Natural killer cell (primary cell): ENCODE measurements at regions not wholly inside any gene's neighbourhood (a gene's known extent, or its start where the extent isn't known, plus 50 kb on each side); places are given as distances from the start of the nearest gene placed in this dataset.

Experiments used
- ATAC-seq, 3 donors: fragments of 150-1000 bp in 2 of 3; fragments of 200-7000 bp in 1 of 3; cut with Tn5 transposase; 1 replicate in 1 of 3; 2 replicates in 2 of 3; pipeline ENCODE4 v1.10.0; 2021; ENCODE audit warnings: mild to moderate bottlenecking in 2 of 3, moderate library complexity in 2 of 3
- DNase-seq, 2 donors: peaks; one replicate each; pipeline versions ENCODE4 v3.0.0 to v3.0.0-alpha.2; 2013 to 2021; ENCODE audit warnings: mixed read lengths in 1 of 2
- H3K27ac ChIP-seq: one replicate; pipeline ENCODE4 v1.5.1; 2013; ENCODE audit warnings: mild to moderate bottlenecking, low read length
- H3K27me3 ChIP-seq: one replicate; pipeline ENCODE4 v1.6.1; 2013; ENCODE audit warnings: low read length; ENCODE audit not compliant: control insufficient read depth, insufficient read depth
- H3K36me3 ChIP-seq: one replicate; pipeline ENCODE4 v1.6.1; 2013; ENCODE audit warnings: low read length; ENCODE audit not compliant: control insufficient read depth, insufficient read depth
- H3K4me1 ChIP-seq: one replicate; pipeline ENCODE4 v1.6.1; 2013; ENCODE audit warnings: low read length; ENCODE audit not compliant: control insufficient read depth, insufficient read depth
- H3K4me3 ChIP-seq: one replicate; pipeline ENCODE4 v1.5.1; 2013; ENCODE audit warnings: low read length
- H3K9me3 ChIP-seq: one replicate; pipeline ENCODE4 v1.6.1; 2013; ENCODE audit warnings: low read length; ENCODE audit not compliant: control insufficient read depth, insufficient read depth
- H3K27ac Mint-ChIP-seq, 2 donors: one replicate each; pipeline ENCODE4 v1.8.0; 2022; ENCODE audit warnings: mild to moderate bottlenecking in 2 of 2, mixed read lengths in 2 of 2, moderate library complexity in 1 of 2
- H3K27me3 Mint-ChIP-seq, 2 donors: one replicate each; pipeline ENCODE4 v1.8.0; 2022; ENCODE audit warnings: low read depth in 2 of 2, mixed read lengths in 2 of 2
- H3K36me3 Mint-ChIP-seq: one replicate; pipeline ENCODE4 v1.8.0; 2022; ENCODE audit warnings: mixed read lengths
- H3K4me1 Mint-ChIP-seq, 2 donors: one replicate each; pipeline ENCODE4 v1.8.0; 2022; ENCODE audit warnings: mixed read lengths in 2 of 2
- H3K4me3 Mint-ChIP-seq: one replicate; pipeline ENCODE4 v1.8.0; 2022; ENCODE audit warnings: mild to moderate bottlenecking, moderate library complexity, mixed read lengths
- H3K9me3 Mint-ChIP-seq, 2 donors: one replicate each; pipeline ENCODE4 v1.8.0; 2022; ENCODE audit warnings: mixed read lengths in 2 of 2
- WGBS: methylation state at CpG from one replicate; pipeline ENCODE4 v1.1.7; 2013; ENCODE audit warnings: missing lambda C conversion rate; ENCODE audit not compliant: insufficient coverage; 5-methylcytosine and 5-hydroxymethylcytosine counted together
- intact Hi-C: fragments of 100-400 bp; cut with micrococcal nuclease; formaldehyde crosslinking; loops from one replicate; pipeline ENCODE4 v1.14.2; 2022
- TF ChIP-seq, protein P1 (sequence below): fragments of 200-600 bp; IDR thresholded peaks from one replicate; pipeline ENCODE4 v1.8.0; 2022; ENCODE audit warnings: antibody characterized with exemption

- TF ChIP-seq, protein P1, sequence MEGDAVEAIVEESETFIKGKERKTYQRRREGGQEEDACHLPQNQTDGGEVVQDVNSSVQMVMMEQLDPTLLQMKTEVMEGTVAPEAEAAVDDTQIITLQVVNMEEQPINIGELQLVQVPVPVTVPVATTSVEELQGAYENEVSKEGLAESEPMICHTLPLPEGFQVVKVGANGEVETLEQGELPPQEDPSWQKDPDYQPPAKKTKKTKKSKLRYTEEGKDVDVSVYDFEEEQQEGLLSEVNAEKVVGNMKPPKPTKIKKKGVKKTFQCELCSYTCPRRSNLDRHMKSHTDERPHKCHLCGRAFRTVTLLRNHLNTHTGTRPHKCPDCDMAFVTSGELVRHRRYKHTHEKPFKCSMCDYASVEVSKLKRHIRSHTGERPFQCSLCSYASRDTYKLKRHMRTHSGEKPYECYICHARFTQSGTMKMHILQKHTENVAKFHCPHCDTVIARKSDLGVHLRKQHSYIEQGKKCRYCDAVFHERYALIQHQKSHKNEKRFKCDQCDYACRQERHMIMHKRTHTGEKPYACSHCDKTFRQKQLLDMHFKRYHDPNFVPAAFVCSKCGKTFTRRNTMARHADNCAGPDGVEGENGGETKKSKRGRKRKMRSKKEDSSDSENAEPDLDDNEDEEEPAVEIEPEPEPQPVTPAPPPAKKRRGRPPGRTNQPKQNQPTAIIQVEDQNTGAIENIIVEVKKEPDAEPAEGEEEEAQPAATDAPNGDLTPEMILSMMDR = no peak
- Histone ChIP-seq H3K36me3 (no peaks in the 10 kb centered on the region), H3K4me1 (no peaks in the 10 kb centered on the region), H3K27me3 (no peaks in the 10 kb centered on the region), H3K4me3 (no peak overlapping the region), H3K9me3 (no peaks in the 10 kb centered on the region), H3K27ac (no peak overlapping the region)
- intact Hi-C loops = no loop called here
- DNase-seq (no peak), ATAC-seq (no peak)
- H3K36me3 Mint-ChIP-seq = no peaks in the 10 kb centered on the region
- WGBS = 78% methylated on average over 4 of the region's 4 CpGs
- H3K27me3 Mint-ChIP-seq = peaks cover 4 to 9% of the 10 kb centered on the region in 2 donors
- H3K27ac Mint-ChIP-seq = no peak overlapping the region
- no peaks in the 10 kb centered on the region for H3K9me3 Mint-ChIP-seq
- H3K4me1 Mint-ChIP-seq = no peaks in the 10 kb centered on the region
- H3K4me3 Mint-ChIP-seq = no peak overlapping the region
Observed at GRCh38 chr20:40431112-40431511, 257.9 kb downstream of the MAFB start.

DNA sequence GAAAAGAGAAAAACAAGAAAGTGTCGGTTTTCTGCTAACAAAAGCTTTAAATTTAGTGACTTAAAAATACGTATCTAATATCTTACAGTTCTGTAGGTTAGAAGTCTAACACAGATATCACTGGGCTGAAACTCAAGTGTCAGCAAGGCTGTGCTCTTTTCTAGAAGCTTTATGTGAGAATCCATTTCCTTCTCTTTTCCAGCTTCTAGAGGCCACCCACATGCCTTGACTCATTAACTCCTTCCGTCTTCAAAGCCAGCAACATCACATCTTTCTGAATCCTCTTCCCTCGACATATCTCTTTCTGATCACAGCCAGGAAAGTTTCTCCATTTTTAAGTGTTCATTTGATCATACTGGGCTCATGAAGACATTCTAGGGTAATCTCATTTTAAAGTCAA is 262.0 kb downstream of the MAFB start:
- whole genome bisulfite sequencing = 87% methylated on average over 4 of the region's 4 CpGs
- DNase-seq = no peak
- H3K9me3 ChIP-seq = no peaks in the 10 kb centered on the region
- Mint-ChIP-seq H3K4me3 (no peak overlapping the region), H3K9me3 (peaks cover 0 to 3% of the 10 kb centered on the region in 2 donors), H3K4me1 (no peaks in the 10 kb centered on the region), H3K27ac (no peak overlapping the region), H3K36me3 (no peaks in the 10 kb centered on the region), H3K27me3 (peaks cover 0 to 4% of the 10 kb centered on the region in 2 donors)
- no peaks in the 10 kb centered on the region for H3K4me1 ChIP-seq
- H3K27me3 ChIP-seq = no peaks in the 10 kb centered on the region
- no peak overlapping the region for H3K4me3 ChIP-seq
- no peak for ATAC-seq
- no peaks in the 10 kb centered on the region for H3K36me3 ChIP-seq
- TF ChIP-seq, protein P1 = no peak
- intact Hi-C loops = no loop called here
- H3K27ac ChIP-seq = no peak overlapping the region

GRCh38 chr20:40424695-40425094 is 264.3 kb downstream of the MAFB start:
- 96% methylated on average over 1 of the region's 1 CpG for WGBS
- Mint-ChIP-seq H3K4me3 (no peak overlapping the region), H3K27ac (no peak overlapping the region), H3K36me3 (no peaks in the 10 kb centered on the region), H3K9me3 (peaks cover 0 to 3% of the 10 kb centered on the region in 2 donors), H3K27me3 (peaks cover 2 to 12% of the 10 kb centered on the region in 2 donors), H3K4me1 (no peaks in the 10 kb centered on the region)
- TF ChIP-seq, protein P1 = no peak
- H3K4me1 ChIP-seq = no peaks in the 10 kb centered on the region
- no peak overlapping the region for H3K27ac ChIP-seq
- no peaks in the 10 kb centered on the region for H3K27me3 ChIP-seq
- DNase-seq (no peak), ATAC-seq (no peak)
- no peaks in the 10 kb centered on the region for H3K36me3 ChIP-seq
- no peaks in the 10 kb centered on the region for H3K9me3 ChIP-seq
- intact Hi-C loops = no loop called here
- no peak overlapping the region for H3K4me3 ChIP-seq

DNA sequence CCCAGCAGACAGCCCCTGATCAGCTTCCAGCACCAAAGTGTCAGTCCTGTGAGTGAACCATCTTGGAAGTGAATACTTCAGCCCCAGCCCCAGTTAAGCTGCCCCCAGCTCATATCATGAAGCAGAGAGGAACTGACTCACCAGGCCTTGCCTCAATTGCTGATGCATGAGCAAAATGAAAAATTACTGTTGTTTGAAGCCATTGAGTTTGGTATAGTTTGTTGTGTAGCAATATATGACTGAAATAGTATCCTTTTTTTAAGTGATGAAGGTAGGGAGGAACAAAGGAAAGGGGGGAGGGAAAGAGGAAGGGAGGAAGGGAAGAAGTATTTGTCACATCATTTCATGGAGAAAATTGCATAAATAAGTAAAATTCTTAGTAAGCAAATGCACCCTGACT is 266.4 kb downstream of the MAFB start:
- no peaks in the 10 kb centered on the region for H3K4me1 ChIP-seq
- H3K9me3 ChIP-seq = no peaks in the 10 kb centered on the region
- H3K4me3 Mint-ChIP-seq = no peak overlapping the region
- intact Hi-C loops = no loop called here
- H3K27me3 Mint-ChIP-seq = peaks cover 2 to 12% of the 10 kb centered on the region in 2 donors
- H3K27ac Mint-ChIP-seq = no peak overlapping the region
- TF ChIP-seq, protein P1 = no peak
- no peak for ATAC-seq
- no peak overlapping the region for H3K4me3 ChIP-seq
- no peaks in the 10 kb centered on the region for H3K36me3 ChIP-seq
- no peak overlapping the region for H3K27ac ChIP-seq
- H3K27me3 ChIP-seq = no peaks in the 10 kb centered on the region
- no peaks in the 10 kb centered on the region for H3K36me3 Mint-ChIP-seq
- H3K4me1 Mint-ChIP-seq = no peaks in the 10 kb centered on the region
- H3K9me3 Mint-ChIP-seq = peaks cover 0 to 3% of the 10 kb centered on the region in 2 donors
- DNase-seq = no peak
